Hepatocyte (in vitro differentiated cells): ENCODE measurements at regions not wholly inside any gene's neighbourhood (a gene's known extent, or its start where the extent isn't known, plus 50 kb on each side); places are given as distances from the start of the nearest gene placed in this dataset.
A peak's percentile ranks its signal among the peaks of the same experiment; 100 is the strongest.
"Not testable (repeated sequence)": the region's sequence is repeated elsewhere in the genome, so short reads cannot be mapped to it uniquely, and the experiment has no call there.

Experiments used
- DNase-seq: peaks from one replicate; pipeline ENCODE4 v3.0.0-alpha.2; 2016; ENCODE audit warnings: low spot score
- H2AFZ ChIP-seq: fragments of 200-600 bp; sonication (generic); 2 replicates; pipeline ENCODE4 v1.6.0; 2016; ENCODE audit warnings: antibody characterized with exemption, mild to moderate bottlenecking
- H3K27ac ChIP-seq: fragments of 200-600 bp; sonication (generic); 2 replicates; pipeline ENCODE4 v1.5.1; 2016; ENCODE audit warnings: mild to moderate bottlenecking
- H3K27me3 ChIP-seq: fragments of 200-600 bp; sonication (generic); 2 replicates; pipeline ENCODE4 v1.6.1; 2016
- H3K36me3 ChIP-seq: fragments of 200-600 bp; sonication (generic); replicated peaks from 2 replicates; pipeline ENCODE4 v1.5.1; 2016; ENCODE audit warnings: low read depth; ENCODE audit not compliant: insufficient read depth
- H3K4me1 ChIP-seq: fragments of 200-600 bp; sonication (generic); 2 replicates; pipeline ENCODE4 v1.5.1; 2016; ENCODE audit warnings: mild to moderate bottlenecking, moderate library complexity; ENCODE audit not compliant: insufficient read depth
- H3K4me2 ChIP-seq: fragments of 200-600 bp; sonication (generic); 2 replicates; pipeline ENCODE4 v1.6.0; 2016
- H3K4me3 ChIP-seq: fragments of 200-600 bp; sonication (generic); 2 replicates; pipeline ENCODE4 v1.5.1; 2016; ENCODE audit warnings: mild to moderate bottlenecking
- H3K79me2 ChIP-seq: fragments of 200-600 bp; sonication (generic); 2 replicates; pipeline ENCODE4 v1.6.0; 2017; ENCODE audit warnings: mild to moderate bottlenecking
- H3K9me2 ChIP-seq: fragments of 200-600 bp; sonication (generic); replicated peaks from 2 replicates; pipeline ENCODE4 v1.6.0; 2017; ENCODE audit warnings: mild to moderate bottlenecking; ENCODE audit not compliant: insufficient read depth
- H3K9me3 ChIP-seq: fragments of 200-600 bp; sonication (generic); 2 replicates; pipeline ENCODE4 v1.5.1; 2016; ENCODE audit warnings: low read depth, mild to moderate bottlenecking
- H4K20me1 ChIP-seq: fragments of 200-600 bp; sonication (generic); 2 replicates; pipeline ENCODE4 v1.6.0; 2016; ENCODE audit warnings: mild to moderate bottlenecking; ENCODE audit not compliant: insufficient read depth, poor library complexity, severe bottlenecking
- CTCF ChIP-seq: fragments of 200-600 bp; sonication (generic); IDR thresholded peaks from 2 replicates; pipeline ENCODE4 v1.5.1; 2016; ENCODE audit warnings: antibody characterized with exemption, mild to moderate bottlenecking; ENCODE audit not compliant: poor library complexity
- EZH2 ChIP-seq: fragments of 200-600 bp; sonication (generic); IDR thresholded peaks from 2 replicates; pipeline ENCODE4 v1.6.1; 2016; ENCODE audit warnings: antibody characterized with exemption, mild to moderate bottlenecking, borderline replicate concordance
- EZH2phosphoT487 ChIP-seq: fragments of 200-600 bp; sonication (generic); IDR thresholded peaks from one replicate; pipeline ENCODE4 v1.6.1; 2018; ENCODE audit warnings: antibody characterized with exemption, mild to moderate bottlenecking, low read depth, moderate library complexity; ENCODE audit not compliant: unreplicated experiment, severe bottlenecking
- WGBS: methylation state at CpG from one replicate; pipeline ENCODE4 v1.1.6; 2016; ENCODE audit warnings: low lambda C conversion rate; ENCODE audit errors: missing lambda C conversion rate; 5-methylcytosine and 5-hydroxymethylcytosine counted together

- H3K9me3 ChIP-seq: no peaks in the 10 kb centered on the region
- peak; percentile 58 for DNase-seq
- H3K4me3 ChIP-seq: no peak overlapping the region
- TF ChIP-seq EZH2: no peak
- peak; percentile 72 for TF ChIP-seq CTCF
- no peaks in the 10 kb centered on the region for H4K20me1 ChIP-seq
- H3K27ac ChIP-seq: no peak overlapping the region
- no peaks in the 10 kb centered on the region for H3K27me3 ChIP-seq
- no peaks in the 10 kb centered on the region for H3K79me2 ChIP-seq
- no peaks in the 10 kb centered on the region for H3K4me1 ChIP-seq
- no peaks in the 10 kb centered on the region for H3K36me3 ChIP-seq
- no peak overlapping the region for H2AFZ ChIP-seq
- H3K4me2 ChIP-seq: no peak overlapping the region
- no peaks in the 10 kb centered on the region for H3K9me2 ChIP-seq
- 53% methylated on average over 8 of the region's 8 CpGs for WGBS
These were observed 124.6 kb upstream of the KCNAB1 start for GRCh38 chr3:155995525-155996370.

GRCh38 chr3:155996882-155997281 is 123.5 kb upstream of the KCNAB1 start:
- H2AFZ ChIP-seq: no peak overlapping the region
- H4K20me1 ChIP-seq: no peaks in the 10 kb centered on the region
- DNase-seq: no peak
- H3K4me2 ChIP-seq: no peak overlapping the region
- WGBS: 72% methylated on average over 3 of the region's 3 CpGs
- H3K79me2 ChIP-seq: no peaks in the 10 kb centered on the region
- no peaks in the 10 kb centered on the region for H3K27me3 ChIP-seq
- H3K4me3 ChIP-seq: no peak overlapping the region
- no peaks in the 10 kb centered on the region for H3K4me1 ChIP-seq
- no peak for TF ChIP-seq EZH2phosphoT487
- no peak for TF ChIP-seq CTCF
- no peaks in the 10 kb centered on the region for H3K9me2 ChIP-seq
- no peaks in the 10 kb centered on the region for H3K36me3 ChIP-seq
- no peak overlapping the region for H3K27ac ChIP-seq
- no peaks in the 10 kb centered on the region for H3K9me3 ChIP-seq

- DNase-seq, H4K20me1 ChIP-seq, H3K79me2 ChIP-seq, H3K9me2 ChIP-seq, H3K36me3 ChIP-seq, H2AFZ ChIP-seq, H3K27ac ChIP-seq, H3K4me2 ChIP-seq, H3K4me3 ChIP-seq, H3K4me1 ChIP-seq, H3K27me3 ChIP-seq, H3K9me3 ChIP-seq: not testable (repeated sequence)
- 96% methylated on average over 3 of the region's 3 CpGs for WGBS
These were observed 122.2 kb upstream of the KCNAB1 start for GRCh38 chr3:155998173-155998572.

- Histone ChIP-seq H3K4me2 (peak overlapping the region; percentile 67), H3K9me2 (no peaks in the 10 kb centered on the region), H3K27me3 (no peaks in the 10 kb centered on the region), H3K27ac (peak overlapping the region; percentile 58), H3K36me3 (no peaks in the 10 kb centered on the region), H2AFZ (no peak overlapping the region), H3K4me3 (no peak overlapping the region), H3K79me2 (no peaks in the 10 kb centered on the region), H4K20me1 (no peaks in the 10 kb centered on the region), H3K4me1 (no peaks in the 10 kb centered on the region), H3K9me3 (no peaks in the 10 kb centered on the region)
- DNase-seq: no peak
- TF ChIP-seq EZH2: no peak
- no peak for TF ChIP-seq EZH2phosphoT487
- TF ChIP-seq CTCF: no peak
- 22% methylated on average over 3 of the region's 3 CpGs for WGBS
These were observed 114.6 kb upstream of the KCNAB1 start for GRCh38 chr3:156005736-156006135.
